Upper lobe of left lung (tissue), 4 donors: ENCODE measurements at regions not wholly inside any gene's neighbourhood (a gene's known extent, or its start where the extent isn't known, plus 50 kb on each side); places are given as distances from the start of the nearest gene placed in this dataset.

Source experiments
- POLR2AphosphoS5 ChIP-seq, 2 donors: sonication (generic); formaldehyde crosslinking; IDR thresholded peaks; one replicate each; pipeline ENCODE4 v1.5.1; 2017; ENCODE audit warnings: antibody characterized with exemption in 2 of 2
- TF ChIP-seq, protein P1 (sequence below), 6 experiments: fragments of 450-650 bp in 4 of 6; fragments of 200-600 bp in 2 of 6; sonication (generic) in 2 of 6; IDR thresholded peaks; one replicate each; pipeline ENCODE4 v1.5.1; 2016 to 2019; ENCODE audit warnings: antibody characterized with exemption in 6 of 6

DNA sequence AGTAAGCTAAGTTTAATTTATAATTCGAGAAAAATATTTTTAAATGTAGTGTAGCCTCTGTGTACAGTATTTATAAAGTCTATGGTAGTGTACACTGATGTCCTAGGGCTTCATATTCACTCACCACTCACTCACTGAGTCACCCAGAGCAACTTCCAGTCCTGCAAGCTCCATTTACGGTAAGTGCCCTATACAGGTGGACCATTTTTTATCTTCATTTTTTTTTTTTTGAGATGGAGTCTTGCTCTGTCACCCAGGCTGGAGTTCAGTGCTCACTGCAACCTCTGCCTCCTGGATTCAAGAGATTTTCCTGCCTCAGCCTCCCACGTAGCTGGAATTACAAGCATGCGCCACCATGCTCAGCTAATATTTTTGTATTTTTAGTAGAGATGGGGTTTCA is 104.2 kb downstream of the PDCL3 start:
- TF ChIP-seq, protein P1, sequence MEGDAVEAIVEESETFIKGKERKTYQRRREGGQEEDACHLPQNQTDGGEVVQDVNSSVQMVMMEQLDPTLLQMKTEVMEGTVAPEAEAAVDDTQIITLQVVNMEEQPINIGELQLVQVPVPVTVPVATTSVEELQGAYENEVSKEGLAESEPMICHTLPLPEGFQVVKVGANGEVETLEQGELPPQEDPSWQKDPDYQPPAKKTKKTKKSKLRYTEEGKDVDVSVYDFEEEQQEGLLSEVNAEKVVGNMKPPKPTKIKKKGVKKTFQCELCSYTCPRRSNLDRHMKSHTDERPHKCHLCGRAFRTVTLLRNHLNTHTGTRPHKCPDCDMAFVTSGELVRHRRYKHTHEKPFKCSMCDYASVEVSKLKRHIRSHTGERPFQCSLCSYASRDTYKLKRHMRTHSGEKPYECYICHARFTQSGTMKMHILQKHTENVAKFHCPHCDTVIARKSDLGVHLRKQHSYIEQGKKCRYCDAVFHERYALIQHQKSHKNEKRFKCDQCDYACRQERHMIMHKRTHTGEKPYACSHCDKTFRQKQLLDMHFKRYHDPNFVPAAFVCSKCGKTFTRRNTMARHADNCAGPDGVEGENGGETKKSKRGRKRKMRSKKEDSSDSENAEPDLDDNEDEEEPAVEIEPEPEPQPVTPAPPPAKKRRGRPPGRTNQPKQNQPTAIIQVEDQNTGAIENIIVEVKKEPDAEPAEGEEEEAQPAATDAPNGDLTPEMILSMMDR (IDR thresholded peaks at IDR 0.05) = no peak
- TF ChIP-seq POLR2AphosphoS5 (IDR thresholded peaks at IDR 0.05) = no peak
